GM18867 (cell line): ENCODE measurements at regions not wholly inside any gene's neighbourhood (a gene's known extent, or its start where the extent isn't known, plus 50 kb on each side); places are given as distances from the start of the nearest gene placed in this dataset.
A peak's percentile ranks its signal among the peaks of the same experiment; 100 is the strongest.
"Not testable (repeated sequence)": the region's sequence is repeated elsewhere in the genome, so short reads cannot be mapped to it uniquely, and the experiment has no call there.

Experiments used
- ATAC-seq: cut with Tn5 transposase; IDR thresholded peaks from one replicate; pipeline ENCODE4 v1.9.1; 2021; ENCODE audit warnings: mild to moderate bottlenecking, moderate library complexity; ENCODE audit not compliant: unreplicated experiment

DNA sequence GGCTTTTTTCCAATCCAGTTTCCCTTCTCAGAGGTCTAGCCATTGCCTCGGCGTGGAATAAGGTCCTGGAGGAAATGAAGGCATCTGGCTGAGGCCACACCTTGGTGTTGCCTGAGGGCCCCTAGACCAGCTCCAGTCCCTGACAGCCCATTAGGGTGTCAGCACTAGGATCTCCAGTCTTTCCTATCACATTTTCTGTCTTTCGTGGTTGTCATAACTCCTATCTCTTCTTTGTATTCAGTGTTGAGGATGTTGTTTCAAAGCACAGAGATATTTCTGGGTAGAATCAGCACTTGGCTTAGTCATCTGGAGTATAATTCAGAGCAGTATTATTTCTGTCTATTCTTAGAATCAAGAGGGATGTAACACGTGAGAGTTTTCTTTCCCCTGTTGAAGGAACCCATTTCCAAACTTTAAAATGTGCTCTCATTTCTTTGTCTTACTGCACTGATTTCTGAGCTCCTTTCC, 844.3 kb downstream of the KCNT2 start:
- no peak for ATAC-seq

DNA sequence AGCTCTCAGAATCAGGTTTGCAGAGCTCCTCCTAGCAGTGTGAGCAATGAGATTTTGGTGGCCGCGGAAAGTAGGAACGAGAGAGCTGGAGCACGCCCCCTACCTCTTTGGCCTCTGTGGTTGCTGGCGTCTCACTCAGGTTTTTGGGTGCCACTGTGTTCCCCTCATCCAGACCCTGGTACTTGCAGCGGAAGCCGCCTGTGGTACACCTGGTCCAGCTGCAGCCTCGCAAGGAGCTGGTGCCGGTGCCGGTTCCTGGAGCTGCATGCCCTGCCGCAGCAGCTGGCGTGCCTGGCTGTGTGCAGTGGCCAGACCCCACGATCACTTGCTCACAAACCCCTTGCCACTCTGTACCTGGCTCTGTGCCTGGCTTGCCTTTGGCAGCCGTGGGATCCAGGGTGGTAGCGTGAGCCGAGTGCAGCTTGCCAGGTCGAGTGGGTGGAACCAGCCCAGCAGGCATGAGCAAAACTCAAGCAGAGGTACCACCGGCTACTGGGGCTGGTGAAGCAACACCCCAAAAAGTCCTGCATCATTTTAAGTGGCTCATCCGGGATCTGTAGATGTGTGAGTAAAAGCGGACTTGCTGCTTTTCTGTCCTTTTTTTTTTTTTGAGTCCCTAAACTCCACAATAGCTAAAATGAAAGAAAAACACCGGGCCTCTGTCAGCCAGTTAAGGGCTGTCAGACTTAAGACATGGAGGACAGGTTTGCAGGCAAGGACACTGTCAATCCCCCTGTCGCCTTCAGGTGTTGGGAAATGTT, 844.9 kb downstream of the KCNT2 start:
- no peak for ATAC-seq

DNA sequence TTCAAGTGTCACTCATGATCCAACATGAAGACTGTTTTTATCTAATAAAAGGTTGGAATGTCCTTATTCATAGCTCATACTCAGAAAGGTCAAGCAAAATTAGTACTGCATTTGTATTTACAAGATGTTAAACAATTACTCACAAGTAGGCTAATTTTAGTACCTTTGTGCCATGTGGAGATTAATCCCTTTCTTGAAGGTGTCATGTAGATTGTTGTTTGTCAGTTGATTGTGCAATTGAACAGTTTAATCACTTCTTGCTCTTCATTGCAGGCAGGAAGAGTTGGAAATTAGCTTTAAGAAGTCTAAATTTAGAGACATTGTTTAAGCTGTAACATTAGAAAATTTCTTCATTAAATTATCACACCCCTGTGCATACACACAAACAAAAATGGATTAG, 847.1 kb downstream of the KCNT2 start:
- no peak for ATAC-seq

DNA sequence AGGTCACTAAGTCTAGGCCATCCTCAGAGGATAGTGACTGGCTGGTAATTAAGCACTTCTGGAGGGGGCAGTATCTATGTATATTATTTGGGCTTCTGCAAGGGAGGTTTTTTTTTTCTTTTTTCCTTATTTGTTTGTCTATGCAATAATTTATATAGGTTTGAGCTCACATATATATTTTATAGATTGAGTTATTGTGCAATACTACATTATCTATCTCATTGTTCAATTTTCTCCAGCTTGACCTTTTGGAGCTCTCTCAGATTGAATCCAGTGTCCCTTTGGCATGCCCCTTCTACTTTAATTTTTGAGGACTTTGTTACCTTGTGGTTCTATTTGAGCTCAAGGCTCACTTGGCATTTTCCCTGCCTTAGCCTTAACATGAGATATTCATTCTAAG, 852.1 kb downstream of the KCNT2 start:
- no peak for ATAC-seq

DNA sequence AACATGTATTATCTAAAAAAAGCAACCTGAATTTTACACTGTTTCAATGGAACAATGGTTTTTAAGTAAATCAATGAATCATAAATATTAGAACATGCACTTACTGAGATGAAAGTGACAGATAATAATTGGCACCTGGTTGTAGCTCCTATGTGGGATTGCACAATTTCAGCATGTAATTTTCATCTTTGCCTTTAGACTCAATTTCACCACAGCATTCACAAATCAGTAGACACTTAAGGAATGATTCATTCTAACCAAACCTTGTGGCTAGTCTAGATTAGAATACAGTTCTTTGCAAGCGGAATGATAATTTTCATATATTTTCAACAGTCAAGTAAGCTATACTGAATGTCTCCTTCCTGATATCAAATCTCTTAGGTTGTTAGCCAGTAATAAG, 853.4 kb downstream of the KCNT2 start:
- ATAC-seq = no peak

DNA sequence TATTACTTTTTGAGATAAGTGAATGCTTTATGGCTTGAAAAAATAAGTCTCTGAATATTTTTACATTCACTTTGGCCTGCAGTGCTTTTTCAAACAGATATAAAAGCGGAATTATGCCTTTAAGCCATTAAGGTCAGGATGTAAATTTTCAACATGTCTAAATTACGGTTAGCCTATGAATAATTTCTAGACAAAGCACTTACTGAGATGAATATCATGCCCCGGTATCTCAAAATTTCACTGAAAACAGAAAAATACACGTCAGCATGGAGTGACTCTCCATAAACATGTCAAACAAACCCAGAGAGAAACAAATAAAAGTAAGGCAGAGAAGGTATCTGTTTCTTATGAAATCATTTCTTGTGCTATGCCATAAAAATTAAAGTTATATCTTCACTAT, 853.9 kb downstream of the KCNT2 start:
- ATAC-seq = no peak

DNA sequence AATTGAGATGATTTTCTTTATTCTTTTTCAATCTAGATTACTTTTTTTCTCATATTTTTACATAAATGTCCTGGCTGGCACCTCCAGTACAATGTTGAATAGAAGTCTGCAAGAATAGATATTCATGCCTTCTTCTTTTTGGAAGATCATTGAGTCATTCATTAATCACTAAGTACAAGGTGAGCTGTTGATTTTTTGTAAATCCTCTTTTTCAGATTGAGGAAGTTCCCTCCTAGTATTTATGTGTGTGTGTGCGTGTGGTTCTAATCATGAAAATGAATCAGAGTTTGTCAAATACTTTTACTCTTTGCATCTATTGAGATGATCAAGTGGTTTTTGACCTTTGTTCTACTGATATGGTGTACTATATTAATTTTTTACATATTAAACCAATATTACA, 859.3 kb downstream of the KCNT2 start:
- no peak for ATAC-seq

DNA sequence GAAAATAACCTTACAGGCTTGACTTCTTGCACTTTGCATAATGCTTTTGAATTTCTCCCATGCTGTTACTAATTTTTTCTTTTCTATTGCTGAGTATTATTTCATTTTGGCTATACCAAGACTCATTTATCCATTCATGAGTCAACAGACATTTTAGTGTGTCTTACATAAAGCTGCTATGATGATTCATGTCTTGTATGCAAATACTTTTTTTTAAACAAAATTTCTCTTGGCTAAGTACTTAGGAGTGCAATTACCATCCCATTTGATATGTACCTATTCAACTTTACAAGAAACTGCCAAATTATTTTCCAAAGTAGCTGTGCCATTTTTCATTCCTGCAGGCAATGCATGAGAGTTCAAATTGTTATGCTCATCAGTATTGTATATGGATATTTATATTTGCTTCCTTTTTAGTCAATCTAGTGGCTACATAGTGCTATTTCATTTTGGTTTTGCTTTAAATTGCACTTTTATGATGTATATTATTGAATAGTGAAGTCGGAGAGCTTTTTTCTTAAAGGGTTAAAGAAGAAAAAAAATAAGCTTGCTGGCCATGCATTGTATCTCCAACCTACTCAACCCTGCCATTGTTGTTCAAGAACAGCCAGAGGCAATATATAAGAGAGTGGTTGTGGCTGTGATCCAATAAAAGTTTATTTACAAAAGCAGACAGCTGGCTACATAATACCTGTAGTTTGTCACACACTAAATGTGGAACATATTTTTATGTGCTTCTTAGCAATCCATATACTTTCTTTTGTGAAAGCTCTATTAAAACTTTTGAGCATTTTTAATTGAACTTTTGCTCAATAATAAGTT, 862.8 kb downstream of the KCNT2 start:
- ATAC-seq = no peak

DNA sequence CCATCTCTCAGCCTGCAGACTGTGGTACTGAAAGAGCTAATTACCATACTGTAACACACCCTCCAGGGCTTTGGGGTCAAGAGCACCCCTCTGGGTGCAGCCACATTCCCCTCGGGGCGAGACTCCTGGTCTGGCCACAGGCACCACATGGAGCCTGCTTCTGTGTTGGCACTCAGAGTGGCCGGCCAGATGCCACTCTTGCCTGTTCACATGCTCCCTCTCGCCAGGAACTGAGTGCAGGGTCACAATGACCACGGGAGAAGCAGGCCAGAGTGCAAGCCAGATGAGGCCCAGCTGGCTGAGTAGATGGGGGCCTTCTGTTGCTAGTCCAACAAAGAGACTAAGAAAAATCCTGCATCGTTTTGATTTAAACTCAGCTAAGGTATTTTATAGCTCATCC, 864.0 kb downstream of the KCNT2 start:
- no peak for ATAC-seq

DNA sequence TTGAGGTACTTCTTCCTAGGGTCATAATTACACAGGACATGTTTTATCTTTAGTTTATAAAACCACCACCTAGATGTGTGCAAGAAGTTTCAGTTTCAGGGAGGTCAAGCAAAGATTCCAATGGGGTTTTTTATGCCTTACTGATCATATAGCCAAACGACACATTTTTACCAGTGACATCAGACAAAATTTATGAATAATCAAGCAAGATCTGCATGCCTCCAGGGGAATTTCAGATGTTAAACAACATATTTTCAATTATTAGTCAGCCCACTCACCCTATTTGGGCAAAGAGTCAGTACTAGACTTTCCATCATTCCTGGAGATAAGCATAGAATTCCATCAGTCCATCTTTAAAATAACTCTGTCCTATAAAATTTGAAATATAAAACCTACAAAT, 867.4 kb downstream of the KCNT2 start:
- no peak for ATAC-seq

DNA sequence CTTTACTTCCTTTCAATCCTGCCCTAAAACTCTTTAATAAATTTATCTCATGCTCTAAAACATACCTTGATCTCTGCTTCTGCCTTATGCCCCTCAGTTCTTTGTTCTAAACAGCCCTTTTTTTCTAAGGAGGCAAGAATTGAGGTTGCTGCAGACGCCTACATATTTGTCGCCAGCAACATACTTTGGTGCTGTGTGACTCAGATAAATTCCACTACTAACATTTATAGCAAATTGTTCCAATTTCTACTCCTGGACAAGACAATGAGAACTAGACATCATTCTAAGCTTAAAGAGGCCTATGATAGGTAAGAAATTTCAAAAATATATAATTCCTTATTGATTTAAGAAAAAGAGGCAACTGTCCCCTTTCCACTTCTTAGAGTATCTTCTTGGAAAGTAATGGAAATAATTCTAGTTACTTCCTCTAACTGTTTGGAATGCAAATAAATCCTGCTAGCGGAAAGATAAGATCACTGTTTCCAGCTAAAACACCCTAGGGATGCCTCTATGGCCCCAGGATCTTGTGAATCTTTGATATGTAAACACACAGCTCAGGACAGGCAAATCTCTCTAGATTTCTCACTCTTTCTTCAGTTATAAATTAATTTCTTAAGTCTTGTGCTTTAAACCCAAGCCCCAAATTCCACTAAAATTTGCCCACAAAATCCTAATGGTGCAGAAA, 869.1 kb downstream of the KCNT2 start:
- ATAC-seq = no peak

DNA sequence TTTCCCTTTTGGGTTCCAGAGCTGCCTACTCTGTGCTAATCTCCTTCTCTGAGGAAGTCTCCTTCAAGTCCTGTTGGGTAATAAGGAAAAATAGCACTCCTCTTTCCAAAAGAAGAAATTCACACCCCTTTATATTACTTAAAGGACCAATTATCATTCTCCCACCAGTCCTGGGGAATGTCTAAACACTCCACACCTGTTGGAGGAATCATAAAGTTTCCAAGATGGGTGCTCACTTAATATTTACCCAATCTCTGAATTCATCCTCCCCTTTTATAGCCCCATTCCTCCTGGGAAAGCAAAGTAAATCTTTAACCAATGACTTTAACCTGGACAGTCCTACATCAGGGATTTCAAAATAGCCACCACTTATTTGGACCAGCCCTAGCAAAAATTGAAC, 873.1 kb downstream of the KCNT2 start:
- ATAC-seq = no peak

DNA sequence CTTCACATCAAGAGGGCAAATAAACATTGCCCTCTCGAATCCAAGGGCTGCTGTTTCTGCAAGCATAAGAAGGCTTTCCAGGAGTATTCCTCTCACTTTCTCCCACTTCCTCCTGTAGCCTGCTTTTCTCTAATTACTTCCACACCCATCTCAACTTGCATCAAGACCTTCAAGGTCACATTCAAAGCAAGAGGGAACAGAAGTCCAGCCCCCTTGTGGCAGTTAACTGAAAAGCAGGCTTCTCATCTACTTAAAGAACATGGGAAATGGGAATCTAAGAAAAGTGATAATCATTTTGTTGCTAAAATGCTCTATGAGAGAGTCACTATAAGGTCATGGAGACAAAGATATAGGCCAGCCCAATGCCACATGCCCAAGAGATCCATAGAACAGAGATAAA, 874.4 kb downstream of the KCNT2 start:
- ATAC-seq = peak; percentile 74

DNA sequence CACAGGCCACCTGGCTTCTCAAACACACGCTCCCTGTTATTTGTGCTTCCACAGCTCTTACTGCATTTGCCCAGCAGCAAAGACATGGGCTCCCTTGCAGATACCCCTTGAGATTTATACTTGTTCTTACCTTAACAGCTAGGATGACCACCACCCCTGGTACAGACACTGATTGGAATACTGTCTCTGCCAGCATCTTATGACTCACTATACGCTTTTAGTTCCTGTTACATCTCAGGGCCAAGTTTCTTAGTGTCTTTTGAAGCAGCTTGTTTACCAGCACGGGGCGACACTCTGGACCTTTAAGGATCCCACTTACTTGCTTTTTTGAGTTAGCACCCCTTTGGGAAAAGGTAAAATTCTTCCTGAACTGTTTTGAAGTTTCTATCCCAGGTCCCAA, 874.8 kb downstream of the KCNT2 start:
- no peak for ATAC-seq

DNA sequence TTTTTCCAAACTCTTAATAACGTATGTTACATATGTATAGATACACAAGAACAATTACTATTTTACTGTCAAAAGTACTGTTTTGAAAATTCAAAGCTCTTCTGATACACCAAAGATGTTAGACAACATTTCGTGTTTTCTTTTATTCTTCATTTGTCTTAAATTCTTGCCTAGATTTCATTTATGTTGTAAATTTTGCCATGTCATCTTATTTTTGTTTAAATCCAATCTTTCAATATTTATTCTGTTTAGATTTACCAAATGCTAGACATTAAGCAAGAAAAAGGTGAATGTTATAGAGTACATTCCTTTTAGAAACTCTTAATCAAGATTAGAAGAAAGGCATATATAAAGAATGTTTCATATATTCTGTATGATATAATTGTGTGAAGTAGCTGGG, 876.9 kb downstream of the KCNT2 start:
- no peak for ATAC-seq

DNA sequence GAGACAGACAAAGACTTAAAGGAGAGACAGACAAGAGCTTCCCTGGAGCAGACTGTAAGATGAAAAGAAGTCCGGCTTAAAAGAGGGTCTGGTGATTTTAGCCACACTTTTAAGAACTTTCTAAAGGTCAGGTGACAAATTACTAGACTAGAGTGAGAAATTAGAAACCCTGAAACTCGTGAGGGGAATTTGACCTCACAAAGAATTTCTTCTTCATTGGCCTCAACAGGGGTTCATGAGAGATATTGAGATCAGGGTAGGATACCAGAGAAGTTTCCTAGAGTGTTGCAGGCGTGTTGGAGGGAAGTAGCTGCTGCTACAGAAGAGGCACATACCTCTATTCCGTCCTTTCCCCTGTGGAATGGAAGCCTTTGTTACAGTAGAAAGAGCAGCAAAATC, 884.4 kb downstream of the KCNT2 start:
- no peak for ATAC-seq

DNA sequence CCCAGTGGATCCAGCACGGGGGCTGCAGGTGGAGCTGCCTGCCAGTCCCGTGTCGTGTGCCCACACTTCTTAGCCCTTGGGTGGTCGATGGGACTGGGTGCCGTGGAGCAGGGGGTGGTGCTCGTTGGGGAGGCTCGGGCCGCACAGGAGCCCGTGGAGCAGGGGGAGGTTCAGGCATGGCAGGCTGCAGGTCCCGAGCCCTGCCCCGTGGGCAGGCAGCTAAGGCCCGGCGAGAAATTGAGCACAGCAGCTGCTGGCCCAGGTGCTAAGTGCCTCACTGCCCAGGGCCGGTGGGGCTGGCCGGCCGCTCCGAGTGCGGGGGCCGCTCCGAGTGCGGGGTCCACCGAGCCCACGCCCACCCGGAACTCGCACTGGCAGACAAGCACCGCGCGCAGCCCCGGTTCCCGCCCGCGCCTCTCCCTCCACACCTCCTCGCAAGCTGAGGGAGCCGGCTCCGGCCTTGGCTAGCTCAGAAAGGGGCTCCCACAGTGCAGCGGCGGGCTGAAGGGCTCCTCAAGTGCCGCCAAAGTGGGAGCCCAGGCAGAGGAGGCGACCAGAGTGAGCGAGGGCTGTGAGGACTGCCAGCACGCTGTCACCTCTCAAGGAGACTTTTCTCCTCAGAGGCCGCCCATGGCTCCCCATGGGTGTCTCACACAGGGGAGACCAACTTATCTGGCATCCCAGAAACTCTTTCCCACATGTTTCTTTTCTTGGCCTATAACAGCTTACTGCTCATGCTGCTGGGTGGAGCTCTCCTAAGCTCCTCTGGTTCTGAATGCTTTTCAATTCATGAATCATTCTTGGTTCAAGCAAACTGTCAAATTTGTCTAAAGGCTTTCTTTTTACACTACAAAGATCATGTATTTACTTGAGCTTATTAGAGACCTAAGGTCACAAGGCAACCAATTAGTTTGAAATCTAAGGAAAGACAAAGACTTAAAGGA, 885.1 kb downstream of the KCNT2 start:
- ATAC-seq = not testable (repeated sequence)

DNA sequence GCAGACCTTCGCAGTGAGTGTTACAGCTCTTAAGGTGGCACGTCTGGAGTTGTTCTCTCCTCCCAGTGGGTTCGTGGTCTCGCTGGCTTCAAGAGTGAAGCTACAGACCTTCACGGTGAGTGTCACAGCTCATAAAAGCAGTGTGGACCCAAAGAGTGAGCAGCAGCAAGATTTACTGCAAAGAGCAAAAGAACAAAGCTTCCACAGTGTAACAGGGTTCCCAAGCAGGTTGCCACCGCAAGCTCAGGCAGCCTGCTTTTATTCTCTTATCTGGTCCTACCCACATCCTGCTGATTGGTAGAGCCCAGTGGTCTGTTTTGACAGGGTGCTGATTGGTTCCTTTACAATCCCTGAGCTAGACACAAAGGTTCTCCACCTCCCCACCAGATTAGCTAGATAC, 886.1 kb downstream of the KCNT2 start:
- not testable (repeated sequence) for ATAC-seq

DNA sequence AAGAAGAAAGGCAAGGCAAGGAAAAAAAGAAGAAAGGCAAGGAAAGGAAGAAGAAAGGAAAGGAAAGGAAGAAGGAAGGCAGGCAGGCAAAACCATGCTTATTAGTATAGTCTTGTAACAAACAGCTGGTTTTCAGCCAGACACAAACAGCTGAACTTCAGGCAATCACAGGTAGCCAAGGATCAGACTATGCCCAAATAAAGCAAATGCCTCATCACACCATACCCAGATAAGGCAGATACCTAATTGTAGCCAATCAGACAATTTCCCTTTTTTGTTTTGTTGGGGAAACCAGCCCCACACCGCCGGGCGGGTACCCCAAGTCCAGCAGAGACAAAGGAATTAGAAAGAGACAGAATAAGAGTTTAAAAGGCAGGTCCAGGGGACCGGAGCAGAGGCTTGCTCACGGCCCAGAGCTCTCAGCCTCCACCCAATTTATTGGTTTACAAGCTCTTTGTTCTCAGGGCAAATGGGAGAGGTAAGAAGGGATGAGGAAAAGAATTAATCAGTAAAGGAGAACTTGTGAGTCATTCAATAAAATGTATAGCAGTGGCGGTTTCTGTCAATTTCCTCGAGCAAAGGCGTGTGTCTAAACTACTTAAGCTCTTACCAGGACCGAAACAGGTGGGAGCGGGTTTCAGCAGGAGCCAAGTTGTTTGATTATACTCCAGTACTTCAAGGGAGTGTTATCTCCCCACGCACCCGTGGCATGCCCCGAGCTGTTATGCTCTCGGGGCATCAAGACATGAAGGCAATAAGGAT, 886.8 kb downstream of the KCNT2 start:
- ATAC-seq = no peak

DNA sequence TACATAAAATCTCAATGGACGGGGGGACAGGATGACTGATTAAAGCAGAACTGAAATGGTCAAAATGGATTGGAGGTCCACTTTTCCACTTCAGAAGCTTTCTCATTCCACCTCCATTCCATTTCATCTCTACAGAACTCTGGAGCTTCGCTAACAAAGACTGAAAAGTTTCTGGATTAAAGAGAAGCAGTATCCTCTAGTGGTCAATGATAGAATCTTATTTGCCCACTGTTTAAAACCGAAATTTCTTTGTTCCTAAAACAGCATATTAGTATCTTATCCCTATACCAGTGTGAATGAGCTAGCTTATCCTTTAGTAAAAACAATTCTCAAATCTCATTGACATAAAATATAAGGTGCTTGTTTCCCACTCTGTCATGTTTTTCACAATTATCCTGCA, 890.6 kb downstream of the KCNT2 start:
- peak; percentile 68 for ATAC-seq
